ELR (cell line): ENCODE measurements at regions not wholly inside any gene's neighbourhood (a gene's known extent, or its start where the extent isn't known, plus 50 kb on each side); places are given as distances from the start of the nearest gene placed in this dataset.

Source experiments
- DNase-seq: peaks from one replicate; pipeline ENCODE4 v3.0.0-alpha.2; 2015; ENCODE audit warnings: low read depth

- no peak for DNase-seq
Observed at GRCh38 chr17:21517538-21518293, 141.6 kb downstream of the KCNJ12 start.

GRCh38 chr17:21522755-21523336 lies 146.7 kb downstream of the KCNJ12 start:
- DNase-seq, result no peak

GRCh38 chr17:21523497-21524210 lies 147.5 kb downstream of the KCNJ12 start:
- DNase-seq, result no peak

- peak; percentile 34 for DNase-seq
Observed at GRCh38 chr17:21524211-21524591, 148.0 kb downstream of the KCNJ12 start.

- peak; percentile 10 for DNase-seq
Observed at GRCh38 chr17:21525464-21526130, 149.4 kb downstream of the KCNJ12 start.

GRCh38 chr17:21528031-21528695 lies 152.0 kb downstream of the KCNJ12 start:
- no peak for DNase-seq

DNA sequence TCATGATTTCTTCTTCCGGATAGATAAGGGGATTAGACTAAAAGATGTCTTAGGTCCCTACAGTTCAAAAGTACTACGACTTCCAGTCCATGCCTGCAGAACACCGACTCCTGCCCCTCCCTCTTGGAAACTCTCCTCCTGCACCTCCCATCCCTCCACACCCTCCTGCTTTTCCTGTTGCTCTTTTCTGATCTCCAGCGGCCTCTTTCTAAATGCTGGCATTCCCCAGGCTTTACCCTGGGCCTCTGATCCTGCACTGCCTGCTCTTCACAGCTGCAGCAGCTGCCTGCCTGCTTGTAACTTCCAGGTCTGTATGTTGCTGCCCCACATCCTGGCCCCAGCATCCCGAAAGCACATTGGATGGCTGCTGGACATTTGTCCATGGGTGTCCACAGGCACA lies 154.2 kb downstream of the KCNJ12 start:
- DNase-seq, result no peak

DNA sequence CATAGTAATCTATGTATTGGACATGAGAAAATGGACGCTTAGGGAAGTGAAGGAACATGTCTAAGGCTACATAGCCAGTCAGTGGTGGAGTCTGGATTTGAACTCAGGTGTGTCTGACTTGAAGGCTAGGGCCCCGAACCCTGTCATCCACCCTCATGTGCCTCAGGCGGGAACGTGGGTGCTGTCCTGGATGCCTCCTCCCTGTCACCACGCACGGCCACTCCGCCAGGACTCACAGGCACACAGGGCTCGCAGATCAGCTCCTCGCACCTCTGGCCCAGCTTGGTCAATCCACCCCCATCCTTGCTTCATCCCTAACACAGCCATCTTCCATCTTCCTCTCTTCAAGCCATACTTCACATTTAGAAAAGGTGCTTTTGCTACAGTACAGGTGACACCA lies 154.7 kb downstream of the KCNJ12 start:
- DNase-seq, result no peak

GRCh38 chr17:21532763-21533385 lies 156.7 kb downstream of the KCNJ12 start:
- no peak for DNase-seq

DNA sequence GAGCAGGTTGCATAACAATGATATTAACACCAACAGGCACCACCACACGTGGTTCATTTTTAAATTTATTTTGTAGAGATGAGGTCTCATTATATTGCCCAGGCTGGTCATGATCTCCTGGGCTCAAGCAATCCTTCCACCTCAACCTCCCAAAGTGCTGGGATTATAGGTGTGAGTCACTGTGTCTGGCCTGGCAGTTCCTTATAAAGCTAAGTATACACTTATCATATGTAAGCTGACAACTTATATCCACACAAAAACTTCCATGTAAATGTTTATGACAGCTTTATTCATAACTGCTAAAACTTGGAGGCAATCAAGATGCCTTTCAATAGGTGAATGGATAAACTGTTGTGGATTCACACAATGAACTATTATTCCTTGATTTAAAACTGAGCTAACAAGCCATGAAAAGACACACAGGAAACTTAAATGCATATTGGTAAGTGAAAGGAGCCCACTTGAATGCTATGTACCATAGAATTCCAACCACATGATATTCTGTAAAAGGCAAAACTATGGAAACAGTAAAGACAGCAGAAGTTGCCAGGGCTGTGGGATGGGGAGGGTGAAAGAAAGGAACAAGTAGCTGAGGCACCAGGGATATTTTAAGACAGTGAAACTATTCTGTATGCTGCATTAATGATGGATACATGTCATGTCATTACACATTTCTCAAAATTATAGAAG lies 156.5 kb upstream of the KCNJ18 start:
- no peak for DNase-seq

DNA sequence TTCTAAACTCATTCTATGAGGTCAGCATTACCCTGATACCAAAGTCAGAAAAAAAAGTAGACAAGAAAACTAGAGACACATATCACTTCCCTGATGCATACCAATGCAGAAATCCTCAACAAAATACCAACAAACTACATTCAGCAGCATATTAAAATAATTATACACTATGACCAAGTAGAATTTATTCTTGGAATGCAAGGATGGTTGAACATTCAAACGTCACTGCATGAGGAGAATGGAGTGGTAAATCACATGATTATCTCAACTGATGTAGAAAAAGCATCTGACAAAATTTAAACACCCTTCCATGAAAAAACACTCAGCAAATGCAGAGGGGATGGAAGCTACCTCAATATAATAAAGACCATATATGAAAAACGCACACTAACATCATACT lies 155.0 kb upstream of the KCNJ18 start:
- no peak for DNase-seq

DNA sequence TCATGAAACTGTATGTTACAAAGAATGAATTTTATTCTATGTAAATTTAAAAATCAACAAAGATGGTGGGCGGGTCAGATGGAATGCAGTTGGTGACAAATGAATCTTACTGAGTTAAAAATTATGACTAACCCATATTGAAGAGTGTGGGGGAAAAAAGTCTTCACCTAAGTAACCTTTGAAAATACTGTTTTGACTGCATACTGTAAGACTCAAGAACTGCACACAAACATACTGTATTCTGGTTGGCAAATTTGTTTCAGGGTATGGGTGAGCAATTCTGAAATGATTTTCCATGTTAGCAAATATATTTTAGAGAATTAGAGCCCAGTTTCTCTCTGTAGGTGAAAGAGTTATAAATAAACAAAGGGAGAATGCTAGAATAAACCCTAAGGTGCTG lies 153.7 kb upstream of the KCNJ18 start:
- DNase-seq, result no peak

- DNase-seq, result peak; percentile 47
Observed at GRCh38 chr17:21539146-21539545, 153.2 kb upstream of the KCNJ18 start.

DNA sequence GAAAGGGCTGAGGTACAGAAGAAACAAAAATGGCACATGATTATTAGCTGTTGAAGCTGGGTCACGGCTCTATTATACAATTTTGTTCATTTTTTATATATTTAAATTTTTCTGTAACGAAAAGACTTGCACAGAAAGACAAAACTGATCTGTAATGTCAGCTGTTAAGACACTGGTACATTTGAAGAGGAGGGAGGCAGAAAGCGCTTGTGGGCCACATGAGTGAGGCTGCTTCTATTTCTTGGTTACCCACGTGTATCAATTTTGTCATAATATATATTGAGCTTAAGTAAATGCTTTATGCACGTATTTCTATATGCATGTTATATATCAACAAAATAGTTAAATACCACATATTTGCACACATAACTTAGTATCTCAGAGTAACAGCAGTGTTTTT lies 151.8 kb upstream of the KCNJ18 start:
- DNase-seq, result no peak

DNA sequence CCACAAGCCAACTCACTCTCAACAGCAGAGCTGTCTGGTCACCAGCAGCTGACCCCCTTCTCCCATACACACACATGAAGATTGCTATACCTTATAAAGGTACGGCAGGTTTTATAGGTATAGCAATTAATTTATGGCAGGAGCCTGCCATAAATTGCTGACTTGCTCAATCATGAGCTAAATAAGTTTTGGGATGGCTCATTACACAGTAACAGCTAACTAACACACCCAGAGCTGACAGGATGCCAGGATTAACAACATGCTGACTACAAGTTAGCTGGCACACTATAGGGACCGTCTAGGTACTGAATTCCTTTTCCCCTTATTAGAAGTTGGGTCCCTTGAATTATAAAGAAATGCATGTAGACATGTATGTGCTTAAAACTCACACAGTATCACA lies 150.3 kb upstream of the KCNJ18 start:
- DNase-seq, result no peak

- DNase-seq, result no peak
Observed at GRCh38 chr17:21542991-21543390, 149.3 kb upstream of the KCNJ18 start.

GRCh38 chr17:21545064-21545463 lies 147.3 kb upstream of the KCNJ18 start:
- DNase-seq, result no peak

DNA sequence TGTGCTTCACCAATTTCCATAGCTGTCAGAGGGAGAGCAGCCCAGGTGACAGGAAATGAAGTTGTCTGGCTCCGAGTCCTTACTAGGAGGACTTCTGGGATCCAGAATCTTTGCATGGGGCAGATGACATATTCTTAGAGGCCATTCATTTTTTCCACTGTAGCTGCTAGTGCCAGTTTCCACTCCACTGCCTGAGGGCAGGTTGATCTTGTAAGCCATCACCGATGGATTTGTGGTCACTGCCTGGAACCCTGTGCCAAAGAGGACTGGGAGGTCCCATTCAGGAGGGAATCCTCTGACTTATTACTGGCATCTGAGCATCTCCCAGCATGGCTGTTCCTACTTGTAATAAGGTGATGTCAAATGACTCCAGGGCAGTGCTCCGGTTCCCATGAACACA lies 144.1 kb upstream of the KCNJ18 start:
- peak; percentile 6 for DNase-seq

GRCh38 chr17:21549107-21549687 lies 143.1 kb upstream of the KCNJ18 start:
- DNase-seq, result peak; percentile 83

GRCh38 chr17:21550031-21550430 lies 142.3 kb upstream of the KCNJ18 start:
- peak; percentile 89 for DNase-seq
